HG03354 (cell line): ENCODE measurements at regions not wholly inside any gene's neighbourhood (a gene's known extent, or its start where the extent isn't known, plus 50 kb on each side); places are given as distances from the start of the nearest gene placed in this dataset.
"Not testable (repeated sequence)": the region's sequence is repeated elsewhere in the genome, so short reads cannot be mapped to it uniquely, and the experiment has no call there.

Source experiments
- ATAC-seq: cut with Tn5 transposase; IDR thresholded peaks from one replicate; pipeline ENCODE4 v1.9.1; 2021; ENCODE audit warnings: mild to moderate bottlenecking; ENCODE audit not compliant: unreplicated experiment, poor library complexity, severe bottlenecking

- ATAC-seq: no peak
Measured at GRCh38 chr4:111417521-111417920, 727.7 kb upstream of the FAM241A start.

GRCh38 chr4:111433441-111433840, 711.8 kb upstream of the FAM241A start:
- ATAC-seq: no peak

GRCh38 chr4:111434586-111434985, 710.7 kb upstream of the FAM241A start:
- no peak for ATAC-seq

GRCh38 chr4:111435986-111436744, 709.1 kb upstream of the FAM241A start:
- no peak for ATAC-seq

GRCh38 chr4:111441687-111442086, 703.6 kb upstream of the FAM241A start:
- ATAC-seq: no peak

GRCh38 chr4:111444836-111445235, 700.4 kb upstream of the FAM241A start:
- not testable (repeated sequence) for ATAC-seq

GRCh38 chr4:111449657-111450056, 695.6 kb upstream of the FAM241A start:
- no peak for ATAC-seq

GRCh38 chr4:111450867-111451266, 694.4 kb upstream of the FAM241A start:
- no peak for ATAC-seq

- ATAC-seq: no peak
Measured at GRCh38 chr4:111453216-111453615, 692.0 kb upstream of the FAM241A start.

GRCh38 chr4:111454961-111455360, 690.3 kb upstream of the FAM241A start:
- ATAC-seq: no peak

GRCh38 chr4:111464251-111465045, 680.8 kb upstream of the FAM241A start:
- ATAC-seq: no peak

GRCh38 chr4:111466811-111467604, 678.2 kb upstream of the FAM241A start:
- ATAC-seq: no peak

GRCh38 chr4:111475001-111475400, 670.3 kb upstream of the FAM241A start:
- ATAC-seq: no peak

- ATAC-seq: no peak
Measured at GRCh38 chr4:111475666-111476065, 669.6 kb upstream of the FAM241A start.

- ATAC-seq: no peak
Measured at GRCh38 chr4:111480510-111480909, 664.7 kb upstream of the FAM241A start.

- ATAC-seq: no peak
Measured at GRCh38 chr4:111483375-111484169, 661.7 kb upstream of the FAM241A start.

- no peak for ATAC-seq
Measured at GRCh38 chr4:111492496-111492895, 652.8 kb upstream of the FAM241A start.

- no peak for ATAC-seq
Measured at GRCh38 chr4:111494471-111494870, 650.8 kb upstream of the FAM241A start.

- no peak for ATAC-seq
Measured at GRCh38 chr4:111494971-111495370, 650.3 kb upstream of the FAM241A start.

GRCh38 chr4:111499291-111499690, 646.0 kb upstream of the FAM241A start:
- no peak for ATAC-seq
